ENCODE measurements at regions not wholly inside any gene's neighbourhood (a gene's known extent, or its start where the extent isn't known, plus 50 kb on each side); places are given as distances from the start of the nearest gene placed in this dataset.

DNA sequence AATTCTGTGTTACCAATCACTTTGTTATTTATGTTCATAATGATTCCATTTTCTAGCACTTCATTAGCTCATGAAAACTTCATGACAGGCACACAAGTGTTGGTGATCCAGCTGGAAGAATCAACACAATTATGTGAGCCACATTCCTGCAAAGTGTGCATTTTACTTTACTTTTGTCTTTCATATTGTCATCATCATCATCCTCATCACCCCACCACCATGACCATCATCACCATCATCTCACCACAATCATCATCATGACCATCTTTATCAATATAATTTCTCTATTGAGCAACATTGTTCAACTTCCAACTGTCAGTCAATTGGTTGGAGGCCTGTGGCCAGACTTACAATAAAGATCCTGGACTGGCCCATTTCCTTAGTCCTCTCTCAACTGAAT is 159.4 kb upstream of the PRSS16 start:
- no peak for TF ChIP-seq FOXP2 (optimal IDR thresholded peaks at IDR 0.05; ENCODE audit: borderline replicate concordance, extremely low read depth, extremely low read length, insufficient read depth)
- TF ChIP-seq, protein P1, sequence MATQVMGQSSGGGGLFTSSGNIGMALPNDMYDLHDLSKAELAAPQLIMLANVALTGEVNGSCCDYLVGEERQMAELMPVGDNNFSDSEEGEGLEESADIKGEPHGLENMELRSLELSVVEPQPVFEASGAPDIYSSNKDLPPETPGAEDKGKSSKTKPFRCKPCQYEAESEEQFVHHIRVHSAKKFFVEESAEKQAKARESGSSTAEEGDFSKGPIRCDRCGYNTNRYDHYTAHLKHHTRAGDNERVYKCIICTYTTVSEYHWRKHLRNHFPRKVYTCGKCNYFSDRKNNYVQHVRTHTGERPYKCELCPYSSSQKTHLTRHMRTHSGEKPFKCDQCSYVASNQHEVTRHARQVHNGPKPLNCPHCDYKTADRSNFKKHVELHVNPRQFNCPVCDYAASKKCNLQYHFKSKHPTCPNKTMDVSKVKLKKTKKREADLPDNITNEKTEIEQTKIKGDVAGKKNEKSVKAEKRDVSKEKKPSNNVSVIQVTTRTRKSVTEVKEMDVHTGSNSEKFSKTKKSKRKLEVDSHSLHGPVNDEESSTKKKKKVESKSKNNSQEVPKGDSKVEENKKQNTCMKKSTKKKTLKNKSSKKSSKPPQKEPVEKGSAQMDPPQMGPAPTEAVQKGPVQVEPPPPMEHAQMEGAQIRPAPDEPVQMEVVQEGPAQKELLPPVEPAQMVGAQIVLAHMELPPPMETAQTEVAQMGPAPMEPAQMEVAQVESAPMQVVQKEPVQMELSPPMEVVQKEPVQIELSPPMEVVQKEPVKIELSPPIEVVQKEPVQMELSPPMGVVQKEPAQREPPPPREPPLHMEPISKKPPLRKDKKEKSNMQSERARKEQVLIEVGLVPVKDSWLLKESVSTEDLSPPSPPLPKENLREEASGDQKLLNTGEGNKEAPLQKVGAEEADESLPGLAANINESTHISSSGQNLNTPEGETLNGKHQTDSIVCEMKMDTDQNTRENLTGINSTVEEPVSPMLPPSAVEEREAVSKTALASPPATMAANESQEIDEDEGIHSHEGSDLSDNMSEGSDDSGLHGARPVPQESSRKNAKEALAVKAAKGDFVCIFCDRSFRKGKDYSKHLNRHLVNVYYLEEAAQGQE (IDR thresholded peaks at IDR 0.05; ENCODE audit: insufficient read depth in 1 of 2, low read depth in 2 of 2, low read length in 2 of 2): no peak
- TF ChIP-seq SIN3A (IDR thresholded peaks at IDR 0.05; ENCODE audit: borderline replicate concordance, insufficient read depth, low read length): no peak
